Gastrocnemius medialis (tissue), 4 donors: ENCODE measurements at regions not wholly inside any gene's neighbourhood (a gene's known extent, or its start where the extent isn't known, plus 50 kb on each side); places are given as distances from the start of the nearest gene placed in this dataset.

Source experiments
- ATAC-seq, 2 donors: fragments of 150-250 bp; one replicate each; pipeline ENCODE4 v1.9.1; 2016
- DNase-seq, 2 donors: peaks; one replicate each; pipeline ENCODE4 v3.0.0-alpha.2; 2019
- H3K27ac ChIP-seq, 4 donors: fragments of 200-600 bp; sonication (generic); 1 replicate in 1 of 4; 2 replicates in 3 of 4; pipeline ENCODE4 v1.5.1; 2016 to 2018; ENCODE audit warnings: mild to moderate bottlenecking in 2 of 4, moderate library complexity in 1 of 4
- H3K27me3 ChIP-seq, 3 donors: fragments of 200-600 bp; sonication (generic) in 2 of 3; 1 replicate in 1 of 3; 2 replicates in 2 of 3; pipeline versions ENCODE4 v1.5.1 to v1.6.0; 2016 to 2019; ENCODE audit warnings: mild to moderate bottlenecking in 1 of 3, moderate library complexity in 1 of 3
- H3K36me3 ChIP-seq, 2 donors: fragments of 200-600 bp; sonication (generic) in 1 of 2; one replicate each; pipeline ENCODE4 v1.5.1; 2017 to 2018
- H3K4me1 ChIP-seq, 2 donors: fragments of 200-600 bp; sonication (generic) in 1 of 2; one replicate each; pipeline ENCODE4 v1.5.1; 2016 to 2017; ENCODE audit warnings: mild to moderate bottlenecking in 2 of 2
- H3K4me3 ChIP-seq, 4 donors: fragments of 200-600 bp; sonication (generic) in 3 of 4; 1 replicate in 1 of 4; 2 replicates in 3 of 4; pipeline ENCODE4 v1.5.1; 2016 to 2019; ENCODE audit warnings: mild to moderate bottlenecking in 2 of 4
- H3K9me3 ChIP-seq, 3 donors: fragments of 200-600 bp; sonication (generic) in 2 of 3; 1 replicate in 1 of 3; 2 replicates in 2 of 3; pipeline ENCODE4 v1.5.1; 2016 to 2019
- POLR2A ChIP-seq, 2 donors: fragments of 450-650 bp; IDR thresholded peaks; one replicate each; pipeline ENCODE4 v1.6.1; 2017; ENCODE audit warnings: antibody characterized with exemption in 2 of 2, mild to moderate bottlenecking in 2 of 2, moderate library complexity in 2 of 2
- in situ Hi-C, 4 donors: fragments of 200-750 bp; cut with MboI; loops; one replicate each; pipeline versions ENCODE4 v1.15.0 to v1.8.0; 2017; ENCODE audit warnings: low sequenced_read_pairs in 4 of 4
- intact Hi-C: fragments of 100-400 bp; cut with DNase I; formaldehyde crosslinking; loops from one replicate; pipeline ENCODE4 v1.15.1; 2023; ENCODE audit warnings: low total_unique reads
- TF ChIP-seq, protein P1 (sequence below), 5 experiments: fragments of 450-650 bp in 3 of 5; fragments of 200-600 bp in 2 of 5; sonication (generic) in 2 of 5; IDR thresholded peaks in 4 of 5; conservative IDR thresholded peaks in 1 of 5; 1 replicate in 4 of 5; 2 replicates in 1 of 5; pipeline ENCODE4 v1.5.1; 2016 to 2019; ENCODE audit warnings: antibody characterized with exemption in 5 of 5, mild to moderate bottlenecking in 3 of 5, moderate library complexity in 3 of 5

DNA sequence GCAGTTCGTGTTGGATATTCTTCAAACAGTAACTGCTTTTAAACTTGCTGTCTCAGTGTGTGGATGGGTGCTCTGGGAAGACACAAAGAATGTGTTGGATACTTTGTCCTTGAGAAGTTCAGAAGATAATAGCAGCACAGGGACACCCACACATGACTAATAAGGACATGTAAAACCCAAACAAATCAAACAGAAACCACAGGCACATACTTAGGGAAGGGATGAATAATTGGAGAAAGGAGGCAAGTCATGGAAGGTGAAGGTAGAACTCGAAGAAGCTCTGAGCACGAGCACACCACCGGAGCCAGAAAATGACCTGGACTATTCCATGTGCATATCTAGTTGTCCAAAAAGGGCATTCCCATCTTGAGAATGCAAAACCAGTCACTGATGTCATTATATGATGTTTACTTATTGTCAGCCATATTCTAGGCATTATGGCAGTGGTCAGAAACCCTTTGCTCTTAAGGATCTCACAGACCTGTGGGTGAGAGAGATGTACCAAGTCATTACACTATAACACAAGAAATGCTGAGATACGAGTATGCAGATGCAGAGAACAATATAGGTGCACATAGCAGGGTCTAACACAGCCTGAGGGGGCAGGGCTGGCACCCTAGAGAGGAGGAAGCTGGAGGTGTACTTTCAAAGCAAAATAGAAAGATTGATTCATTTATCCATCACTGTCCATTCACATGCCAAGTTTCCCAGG, 152.9 kb downstream of the PIK3R1 start:
- in situ Hi-C loops (no loop called here), intact Hi-C loops (no loop called here)
- no peak for ATAC-seq

DNA sequence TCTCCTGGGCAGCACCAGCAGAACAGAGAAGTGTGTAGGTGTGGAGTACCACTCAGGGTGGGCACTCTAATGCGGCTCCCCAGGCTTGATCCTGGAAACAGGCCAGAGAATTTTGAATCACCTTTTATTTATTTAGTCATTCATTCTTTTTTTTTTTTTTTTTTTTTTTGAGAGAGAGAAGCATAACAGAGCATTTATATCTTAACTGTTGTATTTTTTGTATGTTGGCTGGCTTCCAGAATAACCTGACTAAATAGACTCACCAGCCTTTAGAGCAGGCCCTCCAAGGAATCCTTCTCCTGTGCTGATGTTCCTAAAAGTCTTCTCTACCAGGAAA, 153.4 kb downstream of the PIK3R1 start:
- ATAC-seq: no peak
- in situ Hi-C loops: no loop called here
- Histone ChIP-seq H3K9me3 (no peaks in the 10 kb centered on the region), H3K27me3 (no peaks in the 10 kb centered on the region), H3K4me3 (no peak overlapping the region), H3K27ac (no peak overlapping the region), H3K4me1 (no peaks in the 10 kb centered on the region), H3K36me3 (no peaks in the 10 kb centered on the region)
- intact Hi-C loops: no loop called here
- no peak for TF ChIP-seq POLR2A (IDR thresholded peaks at IDR 0.05)
- TF ChIP-seq, protein P1, sequence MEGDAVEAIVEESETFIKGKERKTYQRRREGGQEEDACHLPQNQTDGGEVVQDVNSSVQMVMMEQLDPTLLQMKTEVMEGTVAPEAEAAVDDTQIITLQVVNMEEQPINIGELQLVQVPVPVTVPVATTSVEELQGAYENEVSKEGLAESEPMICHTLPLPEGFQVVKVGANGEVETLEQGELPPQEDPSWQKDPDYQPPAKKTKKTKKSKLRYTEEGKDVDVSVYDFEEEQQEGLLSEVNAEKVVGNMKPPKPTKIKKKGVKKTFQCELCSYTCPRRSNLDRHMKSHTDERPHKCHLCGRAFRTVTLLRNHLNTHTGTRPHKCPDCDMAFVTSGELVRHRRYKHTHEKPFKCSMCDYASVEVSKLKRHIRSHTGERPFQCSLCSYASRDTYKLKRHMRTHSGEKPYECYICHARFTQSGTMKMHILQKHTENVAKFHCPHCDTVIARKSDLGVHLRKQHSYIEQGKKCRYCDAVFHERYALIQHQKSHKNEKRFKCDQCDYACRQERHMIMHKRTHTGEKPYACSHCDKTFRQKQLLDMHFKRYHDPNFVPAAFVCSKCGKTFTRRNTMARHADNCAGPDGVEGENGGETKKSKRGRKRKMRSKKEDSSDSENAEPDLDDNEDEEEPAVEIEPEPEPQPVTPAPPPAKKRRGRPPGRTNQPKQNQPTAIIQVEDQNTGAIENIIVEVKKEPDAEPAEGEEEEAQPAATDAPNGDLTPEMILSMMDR (IDR thresholded peaks at IDR 0.05 in 4 of 5, conservative IDR thresholded peaks at IDR 0.05 in 1 of 5): no peak
- DNase-seq: no peak

More for the DNA sequence above, 152.9 kb downstream of the PIK3R1 start:
- Histone ChIP-seq H3K27me3 (no peaks in the 10 kb centered on the region), H3K36me3 (no peaks in the 10 kb centered on the region), H3K9me3 (no peaks in the 10 kb centered on the region), H3K4me1 (no peaks in the 10 kb centered on the region), H3K4me3 (no peak overlapping the region), H3K27ac (no peak overlapping the region)
- DNase-seq: no peak
- TF ChIP-seq, protein P1 (IDR thresholded peaks at IDR 0.05 in 4 of 5, conservative IDR thresholded peaks at IDR 0.05 in 1 of 5): no peak
- no peak for TF ChIP-seq POLR2A (IDR thresholded peaks at IDR 0.05)

DNA sequence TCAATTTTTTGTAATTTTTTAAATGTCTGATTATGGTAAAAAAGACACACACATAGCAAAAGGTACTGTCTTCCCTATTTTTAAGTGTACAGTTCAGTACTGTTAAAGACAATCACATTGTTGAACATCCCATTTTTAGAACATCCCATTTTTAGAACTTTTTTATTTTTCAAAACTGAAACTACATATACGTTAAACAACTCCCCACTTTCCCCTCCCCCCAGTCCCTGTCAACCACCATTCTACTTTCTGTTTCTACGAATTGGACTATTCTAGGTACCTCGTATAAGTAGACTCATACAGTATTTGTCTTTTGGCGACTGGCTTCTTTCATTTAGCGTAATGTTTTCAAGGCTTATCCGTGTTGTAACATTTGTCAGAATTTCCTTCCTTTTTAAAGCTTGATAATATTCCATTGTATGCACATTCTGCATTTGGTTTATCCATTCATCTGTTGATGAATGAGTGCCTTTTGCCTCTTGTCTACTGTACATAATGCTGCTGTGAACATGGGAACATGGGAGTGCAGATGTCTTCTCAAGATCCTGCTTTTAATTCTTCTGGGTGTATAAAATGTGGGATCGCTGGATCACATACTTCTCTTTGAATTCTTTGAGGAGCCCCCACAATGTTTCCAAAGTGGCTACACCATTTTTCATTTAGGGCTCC, 154.0 kb downstream of the PIK3R1 start:
- H3K27me3 ChIP-seq: no peaks in the 10 kb centered on the region
- intact Hi-C loops (no loop called here), in situ Hi-C loops (no loop called here)
- H3K27ac ChIP-seq: no peak overlapping the region
- no peak overlapping the region for H3K4me3 ChIP-seq
- no peak for DNase-seq
- ATAC-seq: no peak
- no peaks in the 10 kb centered on the region for H3K36me3 ChIP-seq
- H3K9me3 ChIP-seq: no peaks in the 10 kb centered on the region
- H3K4me1 ChIP-seq: no peaks in the 10 kb centered on the region
- TF ChIP-seq, protein P1 (IDR thresholded peaks at IDR 0.05 in 4 of 5, conservative IDR thresholded peaks at IDR 0.05 in 1 of 5): no peak
- no peak for TF ChIP-seq POLR2A (IDR thresholded peaks at IDR 0.05)

DNA sequence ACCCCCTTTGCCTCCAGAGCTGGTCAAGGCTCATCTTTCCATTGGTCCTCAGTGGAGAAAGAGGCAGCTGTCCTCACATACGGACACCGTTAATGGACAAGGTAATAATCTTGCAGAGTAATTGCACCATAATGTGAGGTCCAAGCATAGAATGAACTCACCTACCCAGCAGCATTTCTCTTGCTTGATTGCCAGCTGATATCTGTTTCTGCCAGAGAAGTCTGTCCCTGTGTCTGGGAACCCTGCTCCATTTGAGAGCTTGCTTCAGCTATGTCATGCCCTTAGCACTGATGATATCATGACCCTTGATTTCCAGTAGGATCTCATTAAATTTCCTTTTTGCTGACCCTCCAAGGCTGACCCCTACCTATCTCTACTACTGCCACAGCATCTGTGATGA, 154.6 kb downstream of the PIK3R1 start:
- H3K36me3 ChIP-seq: no peaks in the 10 kb centered on the region
- no peak for TF ChIP-seq POLR2A (IDR thresholded peaks at IDR 0.05)
- TF ChIP-seq, protein P1 (IDR thresholded peaks at IDR 0.05 in 4 of 5, conservative IDR thresholded peaks at IDR 0.05 in 1 of 5): no peak
- no peaks in the 10 kb centered on the region for H3K27me3 ChIP-seq
- intact Hi-C loops (no loop called here), in situ Hi-C loops (no loop called here)
- H3K4me1 ChIP-seq: no peaks in the 10 kb centered on the region
- no peak for DNase-seq
- no peak overlapping the region for H3K27ac ChIP-seq
- no peak for ATAC-seq
- no peak overlapping the region for H3K4me3 ChIP-seq
- H3K9me3 ChIP-seq: no peaks in the 10 kb centered on the region
